HG03520 (cell line): ENCODE measurements at regions not wholly inside any gene's neighbourhood (a gene's known extent, or its start where the extent isn't known, plus 50 kb on each side); places are given as distances from the start of the nearest gene placed in this dataset.
A peak's percentile ranks its signal among the peaks of the same experiment; 100 is the strongest.

Source experiments
- ATAC-seq: cut with Tn5 transposase; IDR thresholded peaks from one replicate; pipeline ENCODE4 v1.9.1; 2021; ENCODE audit warnings: mild to moderate bottlenecking, moderate library complexity; ENCODE audit not compliant: unreplicated experiment

DNA sequence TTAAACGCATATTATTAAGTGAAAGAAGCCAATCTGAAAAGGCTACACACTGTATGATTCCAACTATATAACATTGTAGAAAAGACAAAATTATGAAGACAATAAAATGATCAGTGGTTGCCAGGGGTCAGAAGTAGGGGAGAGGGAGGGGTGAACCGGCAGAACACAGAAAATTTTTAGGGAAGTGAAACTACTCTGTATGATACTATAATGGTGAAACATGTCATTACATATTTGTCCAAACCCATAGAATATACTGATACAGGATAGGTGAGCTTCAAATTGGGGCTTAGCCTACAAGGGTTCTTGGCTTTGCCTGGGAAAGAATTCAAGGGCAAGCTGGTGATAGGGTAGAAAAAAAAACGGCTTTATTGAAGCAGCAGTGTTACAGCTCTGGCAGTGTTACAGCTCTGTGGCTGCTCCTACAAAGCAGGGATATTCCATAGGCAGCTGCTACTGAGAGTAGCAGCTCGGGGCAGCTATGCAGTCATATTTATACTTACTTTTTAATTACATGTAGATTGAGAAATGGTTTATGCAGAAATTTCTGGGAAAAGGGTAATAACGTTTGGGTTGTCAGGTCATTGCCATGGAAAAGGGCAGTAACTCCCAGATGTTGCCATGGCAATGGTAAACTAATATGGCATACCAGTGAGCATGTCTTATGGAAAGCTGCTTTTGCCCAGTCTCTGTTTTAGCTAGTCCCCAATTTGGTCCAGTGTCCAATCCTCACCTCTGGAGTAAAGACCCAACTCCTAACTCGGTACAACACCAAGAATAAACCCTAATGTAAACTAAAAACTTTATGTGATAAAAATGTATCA, 125.1 kb upstream of the SLC25A36 start:
- ATAC-seq = peak; percentile 95

DNA sequence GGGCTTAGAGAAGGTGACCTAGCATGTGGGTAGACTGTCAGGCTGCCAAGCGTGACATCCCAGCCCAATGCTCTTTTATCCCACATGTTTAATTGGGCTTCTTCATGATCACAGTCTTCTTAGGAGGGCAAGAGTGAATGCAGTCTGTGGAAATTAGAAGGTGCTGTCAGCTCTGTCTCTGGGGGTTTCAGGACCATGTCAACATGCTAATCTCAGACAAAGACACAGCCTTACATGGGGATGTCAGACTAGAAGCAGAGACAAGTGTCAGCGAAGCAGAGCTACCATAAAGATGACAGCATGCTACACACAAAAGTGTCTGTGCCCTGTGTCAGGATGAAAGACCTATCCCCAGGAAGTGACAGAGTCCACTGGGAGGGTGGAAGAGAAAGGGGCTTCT, 120.1 kb upstream of the SLC25A36 start:
- no peak for ATAC-seq

GRCh38 chr3:140822401-140823047, 119.1 kb upstream of the SLC25A36 start:
- no peak for ATAC-seq

DNA sequence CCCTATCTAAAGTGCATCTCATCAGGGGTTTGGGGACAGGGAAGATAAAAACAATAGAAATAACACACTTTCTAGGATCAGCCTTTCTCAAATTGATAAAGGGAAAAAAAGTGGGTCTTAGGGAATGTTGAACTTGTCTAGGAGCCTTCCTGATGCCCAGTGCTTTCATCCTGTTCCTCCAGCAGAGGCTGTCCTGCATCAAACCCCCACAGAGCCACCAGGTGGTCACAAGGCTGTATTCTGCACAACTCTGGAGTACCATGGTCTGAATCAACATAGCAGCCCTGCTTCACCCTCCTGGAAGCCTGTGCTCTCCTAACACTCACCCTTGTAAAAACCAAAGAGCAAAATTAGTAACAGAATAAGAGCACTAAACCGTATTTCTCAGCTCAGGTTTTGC, 118.5 kb upstream of the SLC25A36 start:
- no peak for ATAC-seq

GRCh38 chr3:140827894-140828293, 113.7 kb upstream of the SLC25A36 start:
- ATAC-seq = no peak

DNA sequence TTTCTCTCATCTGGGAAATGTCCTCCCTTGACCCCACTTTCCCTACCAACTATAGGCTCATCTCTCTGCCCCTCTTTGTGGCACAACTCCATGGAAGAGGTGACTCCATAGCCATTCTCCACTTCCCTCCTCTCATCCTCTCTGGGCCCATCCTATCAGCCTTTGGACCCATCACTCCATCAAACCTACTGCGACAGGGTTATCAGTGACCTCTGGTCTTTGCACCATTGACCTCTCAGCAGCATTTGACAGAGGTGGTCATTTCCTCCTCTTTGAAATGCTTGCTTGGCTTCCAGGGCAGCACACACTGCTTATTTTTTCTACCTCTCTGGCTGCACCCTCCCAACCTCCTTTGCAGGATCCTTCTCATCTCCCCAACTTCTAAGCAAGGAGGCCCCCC, 113.1 kb upstream of the SLC25A36 start:
- ATAC-seq = no peak

GRCh38 chr3:140829796-140830195, 111.8 kb upstream of the SLC25A36 start:
- ATAC-seq = no peak

- no peak for ATAC-seq
These were observed 111.2 kb upstream of the SLC25A36 start for GRCh38 chr3:140830391-140830790.

GRCh38 chr3:140832883-140833282, 108.8 kb upstream of the SLC25A36 start:
- ATAC-seq = no peak

DNA sequence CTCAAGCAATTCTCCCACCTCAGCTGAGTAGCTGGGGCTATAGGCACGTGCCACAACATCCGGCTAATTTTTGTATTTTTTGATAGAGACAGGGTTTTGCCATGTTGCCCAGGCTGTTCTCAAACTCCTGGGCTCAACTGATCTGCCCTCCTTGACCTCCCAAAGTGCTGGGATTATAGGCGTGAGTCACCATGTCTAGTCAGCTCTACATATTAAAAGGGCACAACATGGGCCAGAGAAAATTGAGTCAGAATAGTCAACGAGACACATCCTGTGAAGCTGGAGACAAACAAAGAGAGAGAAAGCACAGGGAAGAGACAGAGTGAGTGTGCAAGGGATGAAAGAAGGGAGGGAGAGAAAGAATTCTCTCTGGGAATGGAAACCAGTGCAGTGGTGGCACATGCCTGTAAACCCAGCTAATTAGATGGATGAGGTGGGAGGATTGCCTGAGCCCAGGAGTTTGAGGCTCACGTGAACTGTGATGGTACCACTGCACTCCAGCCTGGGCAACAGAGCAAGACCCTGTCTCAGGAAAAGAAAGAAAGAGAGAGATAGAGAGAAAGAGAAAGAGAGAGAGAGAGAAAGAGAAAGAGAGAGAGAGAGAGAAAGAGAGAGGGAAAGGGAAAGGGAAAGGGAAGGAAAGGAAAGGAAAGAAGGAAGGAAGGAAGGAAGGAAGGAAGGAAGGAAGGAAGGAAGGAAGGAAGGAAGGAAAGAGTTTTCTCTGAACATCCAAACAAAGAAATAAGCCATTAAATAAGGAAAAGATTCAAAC, 107.2 kb upstream of the SLC25A36 start:
- ATAC-seq = no peak

DNA sequence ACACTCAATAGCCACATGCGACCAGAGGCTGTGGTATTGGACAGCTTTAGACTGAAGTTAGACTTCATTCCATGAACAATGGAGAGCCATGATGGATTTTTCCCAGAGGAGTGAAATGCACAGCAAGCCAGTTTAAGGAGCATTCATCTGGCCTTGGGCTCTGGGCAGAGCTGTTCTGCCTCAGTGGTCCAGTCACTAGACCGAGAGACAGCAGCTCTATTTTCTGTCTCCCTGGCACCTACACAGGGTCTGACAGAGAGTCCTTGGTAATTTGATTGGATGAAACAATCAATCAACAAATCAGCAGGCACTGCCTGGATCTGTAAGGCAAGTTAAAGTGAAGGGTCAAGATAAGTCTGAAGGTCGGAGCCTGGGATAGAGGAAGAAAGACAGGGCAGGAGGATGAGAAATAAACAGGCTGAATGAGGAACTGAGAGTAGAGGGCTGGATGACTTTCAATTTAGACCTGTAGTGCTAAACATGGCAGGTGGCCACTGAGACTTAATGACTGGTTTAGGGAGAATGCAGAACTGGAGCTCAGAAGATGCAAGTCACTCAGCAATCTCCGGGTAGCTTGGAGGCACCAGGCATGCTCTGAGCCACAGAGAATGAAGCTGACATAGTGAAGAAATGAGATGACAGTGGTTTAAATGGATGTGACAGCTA, 98.5 kb upstream of the SLC25A36 start:
- ATAC-seq = peak; percentile 97

GRCh38 chr3:140843656-140844055, 98.0 kb upstream of the SLC25A36 start:
- no peak for ATAC-seq

- ATAC-seq = no peak
These were observed 97.6 kb upstream of the SLC25A36 start for GRCh38 chr3:140844072-140844471.

GRCh38 chr3:140845882-140846281, 95.8 kb upstream of the SLC25A36 start:
- ATAC-seq = no peak

- ATAC-seq = no peak
These were observed 93.0 kb upstream of the SLC25A36 start for GRCh38 chr3:140848666-140849065.

DNA sequence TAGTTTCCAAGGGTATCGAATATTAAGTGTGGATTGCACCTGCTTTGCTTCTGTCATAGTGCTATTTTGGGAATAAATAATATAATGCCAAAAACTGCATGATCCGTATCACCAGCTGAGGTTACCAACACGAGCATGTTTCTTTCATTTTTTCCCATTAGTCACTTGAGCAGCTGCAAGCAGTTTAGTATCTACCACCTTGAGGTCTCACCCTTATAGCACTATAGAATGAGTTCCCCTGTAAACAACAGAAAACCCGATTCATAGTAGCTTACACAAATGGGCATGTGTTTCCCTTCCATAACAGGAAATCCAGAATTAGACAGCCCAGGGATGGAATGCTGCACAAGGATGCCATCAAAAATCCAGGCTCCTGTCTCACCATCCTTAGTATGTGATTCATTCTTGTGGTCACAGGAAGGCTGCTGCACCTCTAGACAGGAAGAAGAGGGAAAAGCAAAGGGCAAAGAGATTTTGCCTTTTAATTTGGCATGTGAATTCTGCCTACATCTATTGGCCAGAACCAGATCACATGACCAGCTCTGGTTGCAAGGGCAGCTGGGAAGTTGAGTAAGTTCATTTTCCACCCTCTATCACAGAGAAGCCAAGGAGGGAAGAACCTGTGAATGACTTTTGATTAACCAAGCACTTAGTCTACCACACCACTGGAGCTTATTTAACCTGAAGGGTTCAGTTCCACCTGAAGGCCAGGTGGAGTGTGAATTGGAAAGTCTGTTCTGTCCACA, 91.3 kb upstream of the SLC25A36 start:
- ATAC-seq = no peak

DNA sequence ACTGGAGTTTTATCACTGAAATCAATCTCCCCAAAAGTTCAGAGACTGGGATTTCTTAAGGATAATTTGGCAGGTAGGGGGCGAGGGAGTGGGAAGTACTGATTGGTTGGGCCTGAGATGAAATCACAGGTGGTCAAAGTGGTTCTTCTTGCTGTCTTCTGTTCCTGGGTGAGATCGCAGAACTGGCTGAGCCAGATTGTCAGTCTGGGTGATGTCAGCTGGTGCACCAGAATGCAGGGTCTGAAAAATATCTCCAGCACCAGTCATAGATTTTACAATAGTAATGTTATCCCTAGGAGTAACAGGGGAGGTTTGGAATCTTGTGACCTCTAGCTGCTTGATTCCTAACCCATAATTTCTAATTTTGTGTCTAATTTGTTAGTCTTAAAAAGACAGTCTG, 86.7 kb upstream of the SLC25A36 start:
- no peak for ATAC-seq

DNA sequence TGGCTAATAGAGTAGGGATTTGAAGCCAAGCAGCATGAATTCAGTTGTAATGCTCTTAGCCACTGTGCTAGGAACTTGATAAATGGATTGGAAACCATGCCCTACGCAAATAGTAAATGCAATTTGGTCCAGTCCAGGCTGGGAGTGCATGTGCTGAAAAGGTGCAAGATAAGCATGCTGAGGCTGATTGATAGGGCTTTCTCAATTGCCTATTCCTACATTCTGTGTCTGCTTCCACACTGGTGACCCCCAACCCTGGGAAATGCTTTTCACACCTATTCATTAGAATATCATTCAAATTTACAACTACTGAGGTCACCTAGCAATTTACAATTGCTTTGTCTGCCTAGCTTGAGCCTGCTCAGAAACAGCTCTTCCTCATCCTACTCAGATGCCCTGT, 84.7 kb upstream of the SLC25A36 start:
- no peak for ATAC-seq

DNA sequence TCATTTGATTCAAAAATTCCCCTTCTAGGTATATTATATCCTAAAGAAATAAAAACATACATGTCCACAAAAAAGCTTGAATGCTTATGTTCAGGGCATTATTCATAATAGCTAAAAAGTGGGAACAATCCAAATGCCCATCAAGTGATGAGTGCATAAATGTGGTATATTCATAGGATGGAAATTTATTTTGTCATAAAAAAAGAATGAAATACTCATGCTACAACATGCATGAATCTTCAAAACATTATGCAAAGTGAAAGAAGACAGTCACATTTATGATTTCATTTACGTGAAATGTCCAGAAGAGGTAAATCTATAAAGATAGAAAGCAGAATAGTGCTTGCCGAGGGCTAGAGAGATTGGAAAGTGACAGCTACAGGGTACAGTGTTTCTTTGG, 83.6 kb upstream of the SLC25A36 start:
- no peak for ATAC-seq

DNA sequence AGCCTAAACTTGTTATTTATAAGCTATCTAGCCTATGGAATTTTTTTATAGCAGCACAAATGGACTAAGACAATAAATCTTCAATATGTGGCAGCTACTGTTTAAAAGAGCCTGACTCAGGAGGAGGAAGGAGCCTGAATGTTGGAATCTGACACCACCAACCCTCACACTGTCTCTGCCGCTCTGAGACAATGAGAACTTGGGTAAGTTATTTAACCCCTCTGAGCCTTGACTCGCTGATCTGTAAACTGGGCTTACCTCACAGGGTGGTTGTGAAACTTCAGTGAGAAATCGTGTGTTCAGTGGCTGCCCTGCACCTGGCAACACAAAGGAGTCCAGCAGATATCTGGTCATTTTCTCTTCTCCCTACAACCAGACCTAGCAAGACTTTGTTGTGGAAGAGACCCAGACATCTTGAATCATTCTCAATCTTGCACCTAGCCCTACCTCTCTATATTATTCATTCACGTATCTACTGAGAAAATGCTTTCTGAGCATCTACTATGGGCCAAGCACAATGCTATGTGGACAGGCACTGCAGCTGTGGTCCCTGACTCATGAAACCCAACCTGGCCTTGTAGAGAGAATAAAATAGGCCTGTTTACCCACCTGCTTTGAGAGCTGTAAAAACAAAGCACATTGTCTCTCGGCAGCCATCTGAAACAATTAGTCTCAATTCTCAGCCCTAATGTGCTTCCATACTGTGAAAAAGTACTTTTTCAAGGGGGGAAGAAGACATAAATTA, 81.9 kb upstream of the SLC25A36 start:
- ATAC-seq = no peak
